IMR-90 (cell line): ENCODE measurements at regions not wholly inside any gene's neighbourhood (a gene's known extent, or its start where the extent isn't known, plus 50 kb on each side); places are given as distances from the start of the nearest gene placed in this dataset.

ENCODE experiments used
- CHD1 ChIP-seq: IDR thresholded peaks from 2 replicates; pipeline ENCODE4 v1.6.1; 2012; ENCODE audit warnings: low read depth, low read length, improper control_type of control experiment
- CTCF ChIP-seq: conservative IDR thresholded peaks from 2 replicates; pipeline ENCODE4 v1.5.1; 2012; ENCODE audit warnings: mild to moderate bottlenecking, low read depth, low read length, improper control_type of control experiment
- ELK1 ChIP-seq: fragments of 150-350 bp; IDR thresholded peaks from 2 replicates; pipeline ENCODE4 v1.6.1; 2016; ENCODE audit warnings: low read depth, mild to moderate bottlenecking, low read length, moderate library complexity, borderline replicate concordance
- FOS ChIP-seq: fragments of 150-350 bp; IDR thresholded peaks from 2 replicates; pipeline ENCODE4 v1.6.1; 2016; ENCODE audit warnings: low read depth, low read length
- NFE2L2 ChIP-seq: fragments of 150-350 bp; IDR thresholded peaks from 2 replicates; pipeline ENCODE4 v1.6.1; 2016; ENCODE audit warnings: low read depth, mild to moderate bottlenecking, low read length
- POLR2A ChIP-seq: IDR thresholded peaks from 2 replicates; pipeline ENCODE4 v1.6.1; 2012; ENCODE audit warnings: mild to moderate bottlenecking, low read depth, low read length
- USF2 ChIP-seq: fragments of 150-350 bp; IDR thresholded peaks from 2 replicates; pipeline ENCODE4 v1.6.1; 2017; ENCODE audit warnings: mild to moderate bottlenecking, antibody characterized with exemption, low read length, low read depth

- TF ChIP-seq CTCF (no peak), FOS (no peak), NFE2L2 (no peak), USF2 (no peak), ELK1 (no peak), POLR2A (no peak), CHD1 (no peak)
Measured at GRCh38 chr13:109868578-109869311, 82.4 kb upstream of the IRS2 start.
